Activated CD4-positive, alpha-beta T cell treated with anti-CD3 and anti-CD28 coated beads for 24 hours (primary cell): ENCODE measurements at regions not wholly inside any gene's neighbourhood (a gene's known extent, or its start where the extent isn't known, plus 50 kb on each side); places are given as distances from the start of the nearest gene placed in this dataset.

Experiments
- DNase-seq, 2 donors: peaks; one replicate each; pipeline ENCODE4 v3.0.0-alpha.2; 2020; ENCODE audit warnings: low read depth in 2 of 2

DNA sequence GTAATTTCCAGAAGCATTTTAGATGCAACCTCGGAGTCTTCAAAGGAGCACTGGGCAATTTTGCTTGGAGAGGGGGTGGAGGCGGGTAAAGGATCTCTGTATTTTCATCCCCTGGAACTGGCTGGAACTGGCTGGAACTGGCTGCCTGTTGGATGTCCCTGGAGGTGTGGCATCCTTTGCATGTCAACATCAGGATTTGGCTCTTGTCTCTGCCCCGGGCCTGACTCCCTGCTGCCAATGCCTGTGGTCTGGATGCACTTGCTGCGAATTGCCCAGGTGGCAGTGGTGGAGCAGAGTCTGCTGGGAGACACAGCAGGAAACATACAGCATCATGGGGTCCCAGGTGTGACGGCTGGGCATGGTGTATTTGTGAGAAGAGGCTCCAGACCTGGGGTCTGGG, 391.3 kb downstream of the GADD45G start:
- no peak for DNase-seq

DNA sequence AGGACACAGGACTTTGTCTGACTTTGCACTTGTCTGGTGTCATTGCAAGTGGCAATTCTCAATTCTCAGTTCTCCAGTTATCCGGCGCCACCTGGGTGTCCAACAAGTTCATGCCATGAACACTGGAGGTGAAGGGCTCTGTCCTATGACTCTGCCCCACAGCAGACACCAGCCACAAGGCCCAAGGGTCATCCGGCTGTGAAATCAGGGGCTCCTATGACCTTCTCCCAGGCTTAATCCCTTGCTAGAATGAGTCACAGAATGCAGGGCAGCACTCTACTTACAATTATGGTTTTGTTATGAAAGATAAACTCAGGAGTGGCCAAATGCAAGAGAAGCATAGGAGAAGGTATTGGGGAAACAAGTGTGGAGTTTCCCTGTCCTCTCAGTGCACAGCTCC, 392.0 kb downstream of the GADD45G start:
- no peak for DNase-seq

DNA sequence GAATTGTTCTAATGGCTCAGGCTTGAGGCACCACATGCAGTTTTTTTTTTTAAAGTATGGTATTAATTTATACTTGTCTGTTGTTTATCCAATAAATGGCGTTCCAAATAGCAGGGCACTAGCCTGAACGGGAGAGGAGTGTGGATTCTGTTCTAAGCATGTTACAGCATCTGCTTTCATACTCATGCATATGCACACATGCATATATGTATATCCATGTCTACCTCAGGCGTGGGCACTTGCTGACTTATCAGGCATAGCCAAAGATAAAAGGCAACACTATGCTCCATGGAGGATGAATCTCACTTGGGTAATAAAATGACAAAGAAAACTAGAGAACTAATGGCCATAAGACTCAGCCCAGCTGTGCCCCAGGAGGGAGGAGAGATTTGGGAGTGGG, 393.8 kb downstream of the GADD45G start:
- no peak for DNase-seq

DNA sequence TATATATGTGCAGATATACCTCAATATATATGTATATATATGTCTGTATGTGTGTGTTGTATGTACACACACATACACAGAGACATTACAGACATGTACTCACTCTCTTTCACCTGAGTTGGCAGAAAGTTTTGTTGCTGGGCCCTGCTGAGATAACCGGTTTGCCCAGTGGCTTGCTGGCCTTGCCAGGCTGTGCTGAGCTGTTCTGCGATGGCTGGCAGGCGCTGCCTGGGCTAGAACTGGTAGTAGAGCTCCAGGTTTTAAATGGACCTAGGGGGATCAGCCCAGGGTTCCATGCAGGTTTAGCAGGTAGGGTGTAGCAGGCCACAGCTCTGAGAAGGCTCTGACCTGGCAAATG, 394.3 kb downstream of the GADD45G start:
- DNase-seq: no peak

DNA sequence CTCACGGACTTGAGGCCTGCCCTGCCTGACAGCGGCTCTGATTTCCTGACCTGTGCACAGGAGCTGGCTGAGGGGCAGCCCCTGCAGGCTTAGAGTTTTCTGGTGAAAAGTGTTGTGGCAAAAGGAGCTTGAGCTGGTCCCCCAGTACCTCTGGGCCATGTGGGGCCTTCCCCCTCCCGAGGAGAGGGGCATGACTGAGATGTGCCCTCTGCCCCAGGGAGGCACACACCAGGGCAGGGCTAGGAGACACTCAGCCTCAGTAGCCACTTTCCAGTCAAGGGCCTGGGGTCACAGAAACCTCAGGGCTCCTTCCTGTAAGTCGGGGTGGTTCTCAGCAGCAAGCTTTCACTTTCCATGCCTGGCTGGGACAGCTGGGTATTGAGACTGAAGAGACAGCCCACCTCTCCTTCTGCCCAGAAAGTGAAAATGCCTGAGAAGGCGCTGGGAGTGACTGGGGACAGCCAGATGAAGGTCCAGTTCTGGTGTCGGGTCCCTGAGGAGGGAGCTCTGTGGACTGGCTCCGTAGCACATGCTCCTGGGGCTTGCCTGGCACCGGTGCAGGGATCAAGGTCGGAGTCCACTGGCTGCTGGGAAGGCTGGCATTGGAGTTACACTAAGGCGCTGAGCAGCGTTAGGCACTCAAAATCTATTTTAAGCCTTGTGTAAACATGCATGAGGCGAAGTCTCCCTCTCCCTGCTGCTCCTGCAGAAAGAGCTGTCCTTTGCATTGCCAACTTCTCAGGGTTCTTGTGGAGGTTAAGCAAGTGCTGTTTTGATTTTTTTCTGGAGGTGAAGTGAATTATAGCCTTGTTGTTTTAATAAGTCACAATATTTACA, 394.9 kb downstream of the GADD45G start:
- DNase-seq: peak; percentile 34 to 37

DNA sequence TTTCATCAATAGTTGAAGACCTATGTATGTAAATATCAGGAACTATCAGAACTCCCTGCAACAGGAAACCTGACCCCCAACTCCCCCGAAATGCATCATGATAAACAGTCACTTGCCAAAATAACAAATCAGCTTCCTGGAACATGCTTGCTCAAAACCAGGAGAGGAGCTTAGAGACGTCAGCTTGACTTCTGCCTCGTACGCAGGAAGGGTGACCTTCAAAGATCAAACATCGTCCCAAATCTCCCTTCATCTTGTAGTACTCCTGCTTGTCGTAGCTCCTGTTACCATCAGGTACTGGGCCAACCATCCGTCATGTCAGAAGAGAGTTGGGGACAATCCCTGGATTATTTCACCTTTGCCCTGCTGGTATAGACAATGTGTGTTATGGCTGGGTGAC, 396.1 kb downstream of the GADD45G start:
- no peak for DNase-seq

DNA sequence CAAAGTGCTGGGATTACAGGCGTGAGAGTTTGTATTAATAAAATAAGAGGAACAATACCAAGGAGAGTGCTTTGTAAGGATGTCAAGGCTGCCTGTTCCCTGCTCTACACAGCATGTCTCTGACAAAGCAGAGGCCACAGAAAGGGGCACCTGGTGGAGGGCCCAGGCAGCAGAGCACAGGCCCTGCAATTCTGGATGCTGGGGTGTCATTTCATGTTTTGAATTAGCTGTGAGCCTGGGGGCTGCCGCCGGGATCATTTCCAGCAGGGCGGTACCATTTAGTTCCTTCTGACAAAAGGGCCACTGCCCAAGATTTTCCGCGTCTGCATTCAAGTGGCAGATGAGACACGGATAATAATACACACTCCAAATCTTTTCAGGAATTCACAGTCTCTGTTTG, 396.9 kb downstream of the GADD45G start:
- no peak for DNase-seq

DNA sequence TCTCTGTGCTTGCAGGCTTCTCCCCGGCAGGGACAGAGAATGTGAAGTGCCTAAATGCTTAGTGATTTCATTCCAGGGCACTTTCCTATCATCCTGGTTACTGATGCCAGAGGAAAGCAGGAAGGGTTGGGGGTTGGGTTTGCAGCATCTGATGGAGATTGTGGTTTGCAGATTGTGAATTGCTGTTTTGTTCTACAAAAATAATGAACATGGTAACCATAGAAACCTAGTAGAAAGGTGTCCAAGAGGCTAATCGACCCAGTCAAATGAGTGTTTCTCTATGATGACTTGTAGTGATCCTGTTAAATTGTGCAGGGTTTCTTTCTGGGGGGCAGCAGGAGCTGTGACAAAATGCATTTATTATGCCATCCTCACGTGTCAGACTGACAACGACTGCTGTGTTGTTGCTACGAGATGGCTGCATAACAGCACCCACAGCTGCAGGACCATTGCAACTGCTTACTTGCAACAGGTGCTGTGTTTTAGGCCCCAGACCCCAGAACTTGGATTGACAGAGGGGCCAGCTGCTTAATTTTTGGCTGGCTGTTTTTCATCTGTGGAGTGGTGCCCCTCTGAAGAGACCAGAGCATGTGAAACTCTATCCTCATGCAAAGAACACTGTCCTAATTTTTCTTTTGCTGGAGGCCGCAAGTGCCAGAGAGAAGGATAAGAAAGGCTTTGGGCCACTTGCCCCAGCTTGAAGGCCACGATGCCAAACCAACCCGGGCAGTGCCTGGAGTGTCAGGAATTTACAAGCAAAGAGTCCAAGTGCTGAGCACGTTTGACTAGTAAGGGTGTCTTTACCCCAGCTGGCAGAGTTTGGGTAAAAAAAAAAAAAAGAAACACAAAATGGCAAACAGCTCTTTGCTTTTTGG, 397.8 kb downstream of the GADD45G start:
- DNase-seq: no peak

DNA sequence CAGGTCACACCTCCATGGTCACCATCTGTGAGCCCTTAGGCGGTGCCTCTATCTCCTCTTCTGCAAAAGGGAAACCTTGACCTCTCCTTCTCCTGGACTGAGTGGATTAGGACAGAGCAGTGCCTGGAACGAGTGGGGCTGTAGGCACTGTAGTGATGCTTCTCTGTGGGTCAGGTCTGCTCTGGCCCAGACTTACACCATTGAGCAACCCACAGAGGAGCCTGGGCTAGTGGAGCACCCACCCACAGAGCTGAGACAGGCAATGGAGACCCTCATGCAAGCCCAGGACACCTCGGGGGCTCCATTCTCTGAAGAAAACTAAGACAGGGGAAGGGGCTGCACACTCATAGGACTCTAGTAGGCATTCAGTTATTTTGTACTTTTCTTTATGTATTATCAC, 400.6 kb downstream of the GADD45G start:
- DNase-seq: no peak

DNA sequence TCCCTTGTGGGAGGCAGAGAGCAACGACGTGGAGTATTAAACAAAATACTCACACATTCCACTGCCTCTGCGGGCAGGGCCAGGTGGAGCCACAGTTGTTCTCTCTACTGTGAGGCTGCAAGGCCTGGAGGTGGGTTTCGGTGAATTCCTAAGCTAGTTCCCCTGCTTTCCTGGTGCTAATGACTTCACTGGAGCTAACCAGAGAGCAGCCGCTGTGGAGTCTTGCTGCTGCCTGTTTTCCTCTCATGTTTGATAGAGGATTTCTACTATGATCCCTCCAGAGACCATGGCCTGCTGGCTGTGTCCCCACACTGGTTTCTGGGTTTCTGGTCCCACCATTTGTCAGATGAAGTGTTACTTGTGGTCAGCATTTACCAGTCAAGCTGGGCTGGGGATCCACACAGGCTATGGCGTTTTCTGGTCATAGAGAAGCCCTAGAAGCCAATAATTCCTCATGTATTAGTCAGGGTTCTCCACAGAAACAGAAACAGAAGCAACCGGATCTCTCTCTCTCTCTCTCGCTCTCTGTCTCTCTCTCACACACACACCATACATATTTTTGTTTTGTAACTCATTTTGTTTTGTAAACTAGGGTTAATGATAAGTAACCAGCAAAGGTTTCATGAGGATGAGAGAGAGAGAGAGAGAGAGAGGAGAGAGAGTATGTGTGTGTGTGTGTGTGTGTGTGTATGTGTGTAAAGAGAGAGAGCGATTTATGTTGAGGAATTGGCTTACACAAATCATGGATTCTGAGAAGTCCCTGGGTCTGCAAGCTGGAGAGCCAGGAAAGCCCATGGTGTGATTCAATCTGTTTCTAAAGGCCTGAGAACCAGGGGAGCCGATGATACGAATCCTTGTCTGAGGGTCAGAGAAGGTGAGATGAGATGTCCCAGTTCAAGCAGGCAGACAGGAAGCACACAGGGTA, 403.0 kb downstream of the GADD45G start:
- no peak for DNase-seq

DNA sequence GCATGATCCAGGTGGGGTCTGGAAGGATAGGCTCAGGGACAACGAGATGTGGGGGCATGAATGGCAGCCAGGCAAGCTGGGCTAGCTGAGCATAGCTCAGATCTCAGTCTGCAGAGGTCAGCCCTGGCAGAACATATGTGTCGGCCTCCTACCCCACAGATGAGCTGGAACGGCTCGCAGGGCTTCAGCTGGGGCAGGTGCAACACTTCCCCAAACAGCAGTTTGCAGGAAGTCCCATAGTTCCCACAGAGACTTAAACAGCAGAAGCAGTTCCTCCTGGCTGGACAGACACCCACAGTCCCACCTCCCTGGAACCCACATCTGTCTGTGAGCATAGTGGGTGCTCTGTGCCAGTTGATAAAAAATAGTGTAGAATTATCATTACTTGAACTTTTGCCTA, 404.6 kb downstream of the GADD45G start:
- DNase-seq: no peak

DNA sequence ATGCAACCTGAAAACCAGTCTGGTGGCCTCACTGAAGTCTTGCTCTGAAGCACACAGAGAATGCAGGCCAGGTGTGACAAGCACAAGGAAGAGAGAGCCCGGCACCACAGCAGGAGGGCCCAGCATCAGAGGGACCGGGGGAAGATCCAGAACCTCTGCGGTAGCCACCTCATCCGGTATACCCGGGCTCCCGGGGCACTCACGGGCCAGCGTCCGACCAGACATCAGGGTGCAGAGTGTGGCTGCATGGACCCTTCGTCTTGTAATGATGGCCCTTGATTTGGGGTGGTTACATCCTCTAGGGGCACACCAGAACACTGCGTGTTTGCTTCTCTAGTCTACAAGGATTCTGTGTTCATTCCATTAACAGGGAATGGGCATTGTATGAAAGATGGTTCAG, 406.0 kb downstream of the GADD45G start:
- DNase-seq: no peak

DNA sequence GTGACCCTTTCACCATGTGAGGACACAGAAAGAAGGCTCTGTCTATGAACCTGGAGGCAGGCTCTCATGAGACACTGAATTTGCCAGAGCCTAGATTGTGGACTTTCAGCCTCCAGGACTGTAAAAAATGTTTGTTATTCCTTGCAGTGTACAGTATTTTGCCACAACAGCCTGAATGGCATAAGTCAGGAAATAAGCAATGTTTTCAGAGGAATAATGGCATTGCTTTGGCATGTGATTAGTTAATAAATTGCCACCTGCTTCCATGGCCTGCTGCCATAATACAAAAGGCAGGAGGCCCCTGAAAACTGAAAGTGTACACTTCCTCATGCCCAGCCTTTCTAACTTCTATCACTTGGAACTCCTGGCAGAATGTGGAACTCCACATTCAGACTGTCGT, 408.1 kb downstream of the GADD45G start:
- no peak for DNase-seq

DNA sequence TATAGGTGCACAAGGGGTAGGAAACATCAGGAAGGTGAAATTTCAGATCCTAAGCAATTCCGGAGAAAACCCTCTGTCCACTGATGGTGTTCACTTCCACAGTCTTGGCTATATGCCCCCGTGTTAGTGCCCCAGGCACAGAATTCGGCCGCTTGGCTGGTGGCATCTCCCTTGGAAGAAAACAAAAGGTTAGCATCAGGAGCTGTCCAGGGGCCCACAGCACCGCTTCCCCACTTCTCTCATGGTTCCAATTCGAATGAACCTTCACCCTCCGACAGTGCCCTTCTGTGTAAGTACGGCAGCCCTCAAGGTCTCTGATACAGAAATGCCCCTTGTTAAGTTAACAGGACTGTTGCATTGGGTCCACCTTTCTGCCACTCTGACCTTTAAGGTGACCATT, 409.0 kb downstream of the GADD45G start:
- DNase-seq: no peak

DNA sequence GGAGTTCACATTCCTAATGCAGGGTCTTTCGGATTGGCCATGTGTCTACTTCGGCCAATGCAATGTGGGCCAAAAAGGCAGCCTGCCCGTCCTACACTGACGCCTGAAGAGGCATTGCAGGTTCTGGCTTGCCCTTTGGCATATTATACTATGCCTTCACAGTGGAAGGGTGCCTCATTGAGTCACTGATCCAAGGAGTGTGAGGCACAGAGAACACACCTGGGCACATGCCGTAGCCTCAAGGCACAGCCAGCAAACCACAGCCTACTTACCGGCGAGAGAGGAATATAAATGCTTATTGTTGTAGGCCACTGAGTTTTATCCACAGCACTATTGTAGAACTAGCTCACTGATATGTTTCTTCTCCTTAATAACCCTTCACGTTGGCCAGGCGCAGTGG, 409.6 kb downstream of the GADD45G start:
- DNase-seq: no peak

DNA sequence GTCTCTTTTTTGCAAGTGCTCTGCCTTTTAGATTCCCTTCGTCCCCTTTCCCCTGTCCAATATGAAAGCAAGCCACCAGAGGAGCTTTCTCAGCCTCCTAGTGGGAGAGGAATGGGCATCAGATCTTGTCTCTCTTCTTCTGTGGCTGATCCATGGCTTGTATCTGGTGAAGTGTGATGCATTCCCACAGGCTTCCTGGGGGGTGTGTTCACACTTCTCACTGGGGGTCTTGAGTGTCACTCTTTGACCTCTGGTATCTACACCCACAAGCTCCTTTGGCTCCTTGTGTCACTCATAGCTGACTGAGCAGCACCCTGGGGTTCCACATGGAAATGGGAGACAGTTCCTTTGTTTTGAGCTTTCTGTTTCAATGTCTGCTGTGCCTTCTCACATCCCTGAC, 411.5 kb downstream of the GADD45G start:
- DNase-seq: no peak

DNA sequence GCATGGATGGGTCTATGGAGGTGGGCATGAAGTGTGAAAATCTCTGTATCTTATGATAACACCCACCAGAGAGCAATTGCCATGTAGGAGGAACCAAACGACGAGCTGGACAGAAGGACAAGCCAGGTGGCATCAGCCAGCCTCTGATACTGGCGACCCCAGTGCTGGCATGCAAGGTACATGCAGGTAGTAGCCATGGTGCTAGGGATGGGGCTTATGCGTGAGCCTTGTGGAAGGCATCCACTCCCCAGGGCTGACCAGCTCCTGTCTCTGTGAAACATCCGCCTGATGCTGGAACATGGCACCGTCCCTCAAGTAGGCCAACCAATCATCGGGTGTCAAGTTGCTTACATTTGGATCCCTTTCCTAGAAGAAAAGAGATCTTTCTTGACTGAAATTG, 412.9 kb downstream of the GADD45G start:
- DNase-seq: no peak

DNA sequence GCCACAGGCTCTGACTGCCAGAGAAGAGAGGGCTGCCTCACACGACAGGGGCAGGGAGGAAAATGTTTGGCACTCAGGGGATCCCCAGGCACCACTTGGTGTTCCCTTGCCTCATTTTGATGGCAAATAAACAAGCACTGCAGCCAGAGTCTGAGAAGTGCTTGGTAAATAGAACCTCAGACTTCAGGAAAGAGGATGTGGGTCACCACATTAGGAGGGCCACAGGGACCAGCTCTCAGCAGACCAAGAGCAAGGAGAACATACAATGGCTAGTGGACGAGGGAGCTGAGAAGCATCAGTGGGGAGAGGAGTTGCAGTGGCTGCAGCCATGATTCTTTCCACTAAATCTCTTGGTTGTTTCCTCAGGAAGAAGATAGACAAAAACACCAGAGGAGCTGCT, 413.9 kb downstream of the GADD45G start:
- DNase-seq: no peak

DNA sequence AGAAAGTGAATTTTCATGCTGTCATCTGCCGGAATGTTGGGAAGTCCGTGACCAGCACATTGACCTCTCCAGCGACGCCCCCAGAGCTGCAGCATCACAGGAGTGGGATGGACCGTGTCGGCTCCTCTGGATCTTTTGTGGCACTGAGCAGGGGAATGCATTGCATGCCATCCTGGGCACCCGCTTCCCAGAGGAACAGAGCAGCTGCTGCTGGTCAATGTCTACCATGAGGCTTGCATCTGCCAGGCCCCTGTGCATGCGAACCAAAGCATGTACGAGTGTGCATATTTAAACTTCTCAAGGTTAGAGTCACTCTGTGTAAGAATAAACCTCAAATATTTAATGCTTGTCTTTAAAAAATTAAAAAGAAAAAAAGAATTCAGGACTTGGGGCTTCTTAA, 414.8 kb downstream of the GADD45G start:
- DNase-seq: no peak

DNA sequence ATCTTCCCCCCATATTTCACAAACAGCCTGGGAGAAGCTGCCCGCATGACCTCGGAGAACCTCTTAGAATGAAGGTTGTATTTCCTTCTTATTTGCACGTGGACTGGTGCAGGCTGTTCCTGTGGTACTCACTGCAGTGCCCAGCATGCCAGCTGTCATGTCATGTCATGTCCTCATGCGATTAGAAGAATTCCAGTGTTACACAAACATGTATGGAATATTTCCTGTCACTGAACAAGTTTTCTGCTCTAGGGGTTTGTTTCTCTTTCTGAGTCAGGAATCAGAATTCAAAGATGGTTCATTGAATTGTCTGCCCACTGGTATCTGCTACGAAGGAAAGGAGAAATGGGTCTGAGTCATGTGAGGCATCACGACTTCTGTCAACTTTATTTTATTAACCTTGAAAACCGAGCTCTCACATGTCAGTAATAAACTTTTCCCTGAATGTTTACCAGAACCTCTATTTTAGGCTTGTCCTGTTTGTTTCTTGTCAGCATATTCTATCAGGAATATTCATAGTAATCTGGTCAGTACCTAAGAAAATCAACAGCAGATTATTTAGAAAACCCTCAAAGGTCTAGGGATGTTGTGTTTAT, 415.6 kb downstream of the GADD45G start:
- DNase-seq: no peak

DNA sequence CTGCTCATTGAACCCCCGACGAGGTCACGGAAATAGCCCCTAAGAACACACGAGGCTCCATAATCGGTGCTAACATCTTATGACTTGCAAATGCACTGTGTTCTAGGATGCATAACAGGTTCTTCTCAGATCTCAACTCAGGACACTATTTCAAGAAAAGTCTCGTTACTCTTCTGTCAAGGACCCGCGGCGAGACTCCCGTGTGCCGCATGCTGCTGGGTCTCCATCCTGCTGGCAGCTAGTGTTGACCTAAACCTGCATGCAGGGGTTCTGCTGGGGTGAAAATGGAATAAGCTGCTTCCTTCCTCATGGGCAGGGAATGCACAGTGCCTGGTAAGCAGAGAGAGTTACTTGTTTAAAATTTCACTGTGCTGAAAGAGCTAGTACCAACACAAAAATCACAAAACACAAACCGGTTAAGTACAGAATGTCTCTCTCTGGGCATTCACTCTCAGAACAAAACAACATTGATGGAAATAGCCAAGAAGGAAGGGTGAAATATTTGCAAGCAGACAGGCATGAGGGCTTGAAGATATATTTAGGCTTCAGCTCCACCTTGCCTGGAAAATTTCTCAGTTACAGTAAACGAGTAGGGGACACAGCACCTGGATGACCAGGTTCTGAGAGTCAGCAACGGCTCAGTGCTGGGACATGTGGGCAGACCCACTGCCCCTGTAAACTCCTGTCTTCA, 416.5 kb downstream of the GADD45G start:
- no peak for DNase-seq
